GM23248 (cell line): ENCODE measurements at regions not wholly inside any gene's neighbourhood (a gene's known extent, or its start where the extent isn't known, plus 50 kb on each side); places are given as distances from the start of the nearest gene placed in this dataset.
"Not testable (repeated sequence)": the region's sequence is repeated elsewhere in the genome, so short reads cannot be mapped to it uniquely, and the experiment has no call there.

ENCODE experiments used
- EZH2 ChIP-seq: fragments of 200-600 bp; sonication (generic); IDR thresholded peaks from 2 replicates; pipeline ENCODE4 v1.6.1; 2018; ENCODE audit warnings: antibody characterized with exemption, mild to moderate bottlenecking; ENCODE audit not compliant: insufficient read depth, poor library complexity, severe bottlenecking
- EZH2phosphoT487 ChIP-seq: fragments of 200-600 bp; sonication (generic); IDR thresholded peaks from 2 replicates; pipeline ENCODE4 v1.6.1; 2018; ENCODE audit warnings: antibody characterized with exemption, moderate library complexity, mild to moderate bottlenecking, low read depth; ENCODE audit not compliant: insufficient read depth

GRCh38 chr1:148432318-148432717 lies 50.8 kb downstream of the PPIAL4G start:
- TF ChIP-seq EZH2, EZH2phosphoT487: not testable (repeated sequence)
